ENCODE measurements at regions not wholly inside any gene's neighbourhood (a gene's known extent, or its start where the extent isn't known, plus 50 kb on each side); places are given as distances from the start of the nearest gene placed in this dataset.

- TF ChIP-seq CTCF (IDR thresholded peaks at IDR 0.05; ENCODE audit: unreplicated experiment), result no peak
- CTCF ChIA-PET, result no interaction called here
- H3K4me1 Mint-ChIP-seq (ENCODE audit: low read depth, unreplicated experiment), result no peaks in the 10 kb centered on the region
- no TSS peak for BruUV-seq (replicated peaks)
- peaks cover 9% of the 10 kb centered on the region for H3K9me3 Mint-ChIP-seq (ENCODE audit: low read depth, unreplicated experiment)
- no peaks in the 10 kb centered on the region for H3K27me3 Mint-ChIP-seq (ENCODE audit: unreplicated experiment)
- no peak for DNase-seq
- intact Hi-C loops (cut with micrococcal nuclease; ENCODE audit: unreplicated experiment), result no loop called here
- H3K4me3 Mint-ChIP-seq (ENCODE audit: low read depth, unreplicated experiment), result no peak overlapping the region
- H3K27ac Mint-ChIP-seq (ENCODE audit: unreplicated experiment), result no peak overlapping the region
- H3K36me3 Mint-ChIP-seq (ENCODE audit: insufficient read depth, unreplicated experiment), result no peaks in the 10 kb centered on the region
These were observed 390.9 kb downstream of the TEX13C start for GRCh38 chrX:125710403-125711062.

DNA sequence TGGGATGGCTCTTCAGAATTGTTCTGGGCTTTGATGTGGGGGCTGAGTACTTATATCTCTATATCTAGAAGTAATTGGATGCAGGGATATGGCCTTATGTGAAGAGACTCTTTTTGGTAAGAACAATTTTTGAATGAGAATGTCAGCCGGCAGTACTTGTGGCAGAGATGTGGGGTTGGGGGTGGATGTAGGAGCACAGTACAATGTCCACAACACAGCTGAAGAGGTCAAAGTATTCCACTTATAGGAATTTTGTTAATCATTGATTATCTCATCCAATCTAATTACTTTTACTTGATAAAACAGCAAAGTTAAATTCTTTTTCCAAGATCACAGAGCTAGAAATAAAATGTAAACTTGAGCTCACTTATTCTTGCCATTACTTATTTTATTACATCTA, 391.4 kb downstream of the TEX13C start:
- no peaks in the 10 kb centered on the region for H3K4me1 Mint-ChIP-seq (ENCODE audit: low read depth, unreplicated experiment)
- no peak overlapping the region for H3K4me3 Mint-ChIP-seq (ENCODE audit: low read depth, unreplicated experiment)
- no peak for DNase-seq
- H3K9me3 Mint-ChIP-seq (ENCODE audit: low read depth, unreplicated experiment), result peaks cover 8% of the 10 kb centered on the region
- no peak for TF ChIP-seq CTCF (IDR thresholded peaks at IDR 0.05; ENCODE audit: unreplicated experiment)
- CTCF ChIA-PET, result no interaction called here
- no peak overlapping the region for H3K27ac Mint-ChIP-seq (ENCODE audit: unreplicated experiment)
- H3K36me3 Mint-ChIP-seq (ENCODE audit: insufficient read depth, unreplicated experiment), result no peaks in the 10 kb centered on the region
- BruUV-seq (replicated peaks), result no TSS peak
- intact Hi-C loops (cut with micrococcal nuclease; ENCODE audit: unreplicated experiment), result no loop called here
- H3K27me3 Mint-ChIP-seq (ENCODE audit: unreplicated experiment), result no peaks in the 10 kb centered on the region

GRCh38 chrX:125713633-125714032, 394.0 kb downstream of the TEX13C start:
- Mint-ChIP-seq H3K36me3 (ENCODE audit: insufficient read depth, unreplicated experiment) (no peaks in the 10 kb centered on the region), H3K27ac (ENCODE audit: unreplicated experiment) (no peak overlapping the region), H3K9me3 (ENCODE audit: low read depth, unreplicated experiment) (peaks cover 5% of the 10 kb centered on the region), H3K4me1 (ENCODE audit: low read depth, unreplicated experiment) (no peaks in the 10 kb centered on the region), H3K27me3 (ENCODE audit: unreplicated experiment) (no peaks in the 10 kb centered on the region), H3K4me3 (ENCODE audit: low read depth, unreplicated experiment) (no peak overlapping the region)
- BruUV-seq (replicated peaks), result no TSS peak
- no peak for DNase-seq
- CTCF ChIA-PET, result no interaction called here
- intact Hi-C loops (cut with micrococcal nuclease; ENCODE audit: unreplicated experiment), result no loop called here
- TF ChIP-seq CTCF (IDR thresholded peaks at IDR 0.05; ENCODE audit: unreplicated experiment), result no peak

- Mint-ChIP-seq H3K27ac (ENCODE audit: unreplicated experiment) (no peak overlapping the region), H3K4me3 (ENCODE audit: low read depth, unreplicated experiment) (no peak overlapping the region), H3K9me3 (ENCODE audit: low read depth, unreplicated experiment) (peaks cover 2% of the 10 kb centered on the region), H3K4me1 (ENCODE audit: low read depth, unreplicated experiment) (no peaks in the 10 kb centered on the region), H3K27me3 (ENCODE audit: unreplicated experiment) (no peaks in the 10 kb centered on the region), H3K36me3 (ENCODE audit: insufficient read depth, unreplicated experiment) (no peaks in the 10 kb centered on the region)
- no peak for DNase-seq
- CTCF ChIA-PET, result no interaction called here
- intact Hi-C loops (cut with micrococcal nuclease; ENCODE audit: unreplicated experiment), result no loop called here
- no peak for TF ChIP-seq CTCF (IDR thresholded peaks at IDR 0.05; ENCODE audit: unreplicated experiment)
- BruUV-seq (replicated peaks), result no TSS peak
These were observed 407.4 kb downstream of the TEX13C start for GRCh38 chrX:125727117-125727516.
